ENCODE measurements at regions not wholly inside any gene's neighbourhood (a gene's known extent, or its start where the extent isn't known, plus 50 kb on each side); places are given as distances from the start of the nearest gene placed in this dataset.

- TF ChIP-seq CHD7 (IDR thresholded peaks at IDR 0.05; ENCODE audit: insufficient replicate concordance, low read length) = no peak
- TF ChIP-seq CTCF (IDR thresholded peaks at IDR 0.05; ENCODE audit: control extremely low read depth in 1 of 3, insufficient read depth in 1 of 3, low read depth in 1 of 3, low read length in 3 of 3) = peak in 2 of 3 experiments; percentile 17; a peak in 2 of 4 replicates
- TF ChIP-seq FOSL1 (IDR thresholded peaks at IDR 0.05; ENCODE audit: insufficient read depth, low read depth, low read length) = no peak
- peak; percentile 44 to 49 for TF ChIP-seq RAD21 (IDR thresholded peaks at IDR 0.05 in 1 of 2, conservative IDR thresholded peaks at IDR 0.05 in 1 of 2; ENCODE audit: low read depth in 2 of 2, low read length in 2 of 2)
- no peak for TF ChIP-seq SUZ12 (IDR thresholded peaks at IDR 0.05; ENCODE audit: low read length)
- TF ChIP-seq MAFK (IDR thresholded peaks at IDR 0.05; ENCODE audit: low read depth, low read length) = no peak
- TF ChIP-seq MAX (IDR thresholded peaks at IDR 0.05) = 0 out of 2 replicates have a peak, but pooled peaks have one; percentile 29
- TF ChIP-seq TBP (IDR thresholded peaks at IDR 0.05; ENCODE audit: low read depth, low read length) = no peak
- no peak for TF ChIP-seq SIX5 (IDR thresholded peaks at IDR 0.05; ENCODE audit: low read depth, low read length)
Observed at GRCh38 chr1:229781453-229781852, 155.4 kb downstream of the URB2 start (continued).
